ENCODE measurements at regions not wholly inside any gene's neighbourhood (a gene's known extent, or its start where the extent isn't known, plus 50 kb on each side); places are given as distances from the start of the nearest gene placed in this dataset.

- H4K20me1 ChIP-seq (ENCODE audit: control insufficient read depth, extremely low read depth, insufficient read depth, low read length), result no peaks in the 10 kb centered on the region
- no peak overlapping the region for H3K9ac ChIP-seq (ENCODE audit: insufficient read depth, low read length)
- H3K4me3 ChIP-seq (replicated peaks in 1 of 4; ENCODE audit: control extremely low read depth in 1 of 4, insufficient read depth in 1 of 4, low read depth in 3 of 4, low read length in 4 of 4), result no peak overlapping the region
- H3K4me1 ChIP-seq (ENCODE audit: control insufficient read depth, extremely low read depth, insufficient read depth, low read length), result no peaks in the 10 kb centered on the region
- H3K36me3 ChIP-seq (ENCODE audit: control insufficient read depth, insufficient read depth, low read length), result no peaks in the 10 kb centered on the region
- H3K27ac ChIP-seq (ENCODE audit: insufficient read depth, low read length), result no peak overlapping the region
- DNase-seq (ENCODE audit: low read depth in 2 of 2), result no peak
- no peaks in the 10 kb centered on the region for H3K9me3 ChIP-seq (ENCODE audit: control insufficient read depth, insufficient read depth, low read depth, low read length)
- no peaks in the 10 kb centered on the region for H3K79me2 ChIP-seq (ENCODE audit: control insufficient read depth, insufficient read depth, low read length)
- H2AFZ ChIP-seq (ENCODE audit: low read length), result no peak overlapping the region
- no peaks in the 10 kb centered on the region for H3K27me3 ChIP-seq (ENCODE audit: control insufficient read depth, insufficient read depth, low read length)
- H3K4me2 ChIP-seq (ENCODE audit: extremely low read depth, insufficient read depth, low read length), result no peak overlapping the region
- TF ChIP-seq EZH2 (IDR thresholded peaks at IDR 0.05; ENCODE audit: low read length, missing control alignments), result no peak
- no peak for TF ChIP-seq CTCF (conservative IDR thresholded peaks at IDR 0.05 in 1 of 2, IDR thresholded peaks at IDR 0.05 in 1 of 2; ENCODE audit: low read depth in 1 of 2, low read length in 2 of 2)
Observed at GRCh38 chr4:32472918-32473317, 1752.7 kb downstream of the PCDH7 start.

- Histone ChIP-seq H3K27ac (ENCODE audit: insufficient read depth, low read length) (no peak overlapping the region), H3K36me3 (ENCODE audit: control insufficient read depth, insufficient read depth, low read length) (no peaks in the 10 kb centered on the region), H2AFZ (ENCODE audit: low read length) (no peak overlapping the region), H3K4me1 (ENCODE audit: control insufficient read depth, extremely low read depth, insufficient read depth, low read length) (no peaks in the 10 kb centered on the region), H3K4me3 (replicated peaks in 1 of 4; ENCODE audit: control extremely low read depth in 1 of 4, insufficient read depth in 1 of 4, low read depth in 3 of 4, low read length in 4 of 4) (no peak overlapping the region), H4K20me1 (ENCODE audit: control insufficient read depth, extremely low read depth, insufficient read depth, low read length) (no peaks in the 10 kb centered on the region), H3K27me3 (ENCODE audit: control insufficient read depth, insufficient read depth, low read length) (no peaks in the 10 kb centered on the region), H3K9me3 (ENCODE audit: control insufficient read depth, insufficient read depth, low read depth, low read length) (no peaks in the 10 kb centered on the region), H3K4me2 (ENCODE audit: extremely low read depth, insufficient read depth, low read length) (no peak overlapping the region), H3K79me2 (ENCODE audit: control insufficient read depth, insufficient read depth, low read length) (no peaks in the 10 kb centered on the region), H3K9ac (ENCODE audit: insufficient read depth, low read length) (no peak overlapping the region)
- TF ChIP-seq CTCF (conservative IDR thresholded peaks at IDR 0.05 in 1 of 2, IDR thresholded peaks at IDR 0.05 in 1 of 2; ENCODE audit: low read depth in 1 of 2, low read length in 2 of 2) (no peak), EZH2 (IDR thresholded peaks at IDR 0.05; ENCODE audit: low read length, missing control alignments) (no peak)
- DNase-seq (ENCODE audit: low read depth in 2 of 2), result no peak
Observed at GRCh38 chr4:32475710-32476109, 1755.5 kb downstream of the PCDH7 start.

- TF ChIP-seq EZH2 (IDR thresholded peaks at IDR 0.05; ENCODE audit: low read length, missing control alignments) (no peak), CTCF (conservative IDR thresholded peaks at IDR 0.05 in 1 of 2, IDR thresholded peaks at IDR 0.05 in 1 of 2; ENCODE audit: low read depth in 1 of 2, low read length in 2 of 2) (no peak)
- no peaks in the 10 kb centered on the region for H4K20me1 ChIP-seq (ENCODE audit: control insufficient read depth, extremely low read depth, insufficient read depth, low read length)
- no peak overlapping the region for H3K9ac ChIP-seq (ENCODE audit: insufficient read depth, low read length)
- no peak overlapping the region for H3K4me2 ChIP-seq (ENCODE audit: extremely low read depth, insufficient read depth, low read length)
- no peak overlapping the region for H3K4me3 ChIP-seq (replicated peaks in 1 of 4; ENCODE audit: control extremely low read depth in 1 of 4, insufficient read depth in 1 of 4, low read depth in 3 of 4, low read length in 4 of 4)
- no peaks in the 10 kb centered on the region for H3K9me3 ChIP-seq (ENCODE audit: control insufficient read depth, insufficient read depth, low read depth, low read length)
- H3K27me3 ChIP-seq (ENCODE audit: control insufficient read depth, insufficient read depth, low read length), result no peaks in the 10 kb centered on the region
- no peak for DNase-seq (ENCODE audit: low read depth in 2 of 2)
- H3K4me1 ChIP-seq (ENCODE audit: control insufficient read depth, extremely low read depth, insufficient read depth, low read length), result no peaks in the 10 kb centered on the region
- H2AFZ ChIP-seq (ENCODE audit: low read length), result no peak overlapping the region
- no peak overlapping the region for H3K27ac ChIP-seq (ENCODE audit: insufficient read depth, low read length)
- H3K79me2 ChIP-seq (ENCODE audit: control insufficient read depth, insufficient read depth, low read length), result no peaks in the 10 kb centered on the region
- no peaks in the 10 kb centered on the region for H3K36me3 ChIP-seq (ENCODE audit: control insufficient read depth, insufficient read depth, low read length)
Observed at GRCh38 chr4:32477518-32477917, 1757.3 kb downstream of the PCDH7 start.

Measured in fibroblast of lung (primary cell).